Breast epithelium (tissue), 3 donors: ENCODE measurements at regions not wholly inside any gene's neighbourhood (a gene's known extent, or its start where the extent isn't known, plus 50 kb on each side); places are given as distances from the start of the nearest gene placed in this dataset.

ENCODE experiments used
- POLR2A ChIP-seq: fragments of 450-650 bp; IDR thresholded peaks from one replicate; pipeline ENCODE4 v1.6.1; 2016; ENCODE audit warnings: antibody characterized with exemption, mild to moderate bottlenecking, moderate library complexity
- POLR2AphosphoS5 ChIP-seq, 3 donors: sonication (generic); formaldehyde crosslinking; IDR thresholded peaks; one replicate each; pipeline ENCODE4 v1.6.1; 2017; ENCODE audit warnings: antibody characterized with exemption in 3 of 3
- TF ChIP-seq, protein P1 (sequence below), 3 donors: fragments of 450-650 bp; IDR thresholded peaks; one replicate each; pipeline ENCODE4 v1.5.1; 2016 to 2017; ENCODE audit warnings: antibody characterized with exemption in 3 of 3, mild to moderate bottlenecking in 3 of 3, moderate library complexity in 3 of 3

- TF ChIP-seq, protein P1, sequence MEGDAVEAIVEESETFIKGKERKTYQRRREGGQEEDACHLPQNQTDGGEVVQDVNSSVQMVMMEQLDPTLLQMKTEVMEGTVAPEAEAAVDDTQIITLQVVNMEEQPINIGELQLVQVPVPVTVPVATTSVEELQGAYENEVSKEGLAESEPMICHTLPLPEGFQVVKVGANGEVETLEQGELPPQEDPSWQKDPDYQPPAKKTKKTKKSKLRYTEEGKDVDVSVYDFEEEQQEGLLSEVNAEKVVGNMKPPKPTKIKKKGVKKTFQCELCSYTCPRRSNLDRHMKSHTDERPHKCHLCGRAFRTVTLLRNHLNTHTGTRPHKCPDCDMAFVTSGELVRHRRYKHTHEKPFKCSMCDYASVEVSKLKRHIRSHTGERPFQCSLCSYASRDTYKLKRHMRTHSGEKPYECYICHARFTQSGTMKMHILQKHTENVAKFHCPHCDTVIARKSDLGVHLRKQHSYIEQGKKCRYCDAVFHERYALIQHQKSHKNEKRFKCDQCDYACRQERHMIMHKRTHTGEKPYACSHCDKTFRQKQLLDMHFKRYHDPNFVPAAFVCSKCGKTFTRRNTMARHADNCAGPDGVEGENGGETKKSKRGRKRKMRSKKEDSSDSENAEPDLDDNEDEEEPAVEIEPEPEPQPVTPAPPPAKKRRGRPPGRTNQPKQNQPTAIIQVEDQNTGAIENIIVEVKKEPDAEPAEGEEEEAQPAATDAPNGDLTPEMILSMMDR (IDR thresholded peaks at IDR 0.05), result no peak
- TF ChIP-seq POLR2A (no peak), POLR2AphosphoS5 (IDR thresholded peaks at IDR 0.05) (no peak)
These were observed 697.9 kb downstream of the USP25 start for GRCh38 chr21:16427587-16428087.
